SU-DHL-6 (cell line): ENCODE measurements at regions not wholly inside any gene's neighbourhood (a gene's known extent, or its start where the extent isn't known, plus 50 kb on each side); places are given as distances from the start of the nearest gene placed in this dataset.

Experiments
- CTCF ChIP-seq: fragments of 200-600 bp; sonication (generic); IDR thresholded peaks from one replicate; pipeline ENCODE4 v1.5.1; 2017; ENCODE audit warnings: antibody characterized with exemption, mild to moderate bottlenecking, low read length, moderate library complexity; ENCODE audit not compliant: insufficient read depth, poor library complexity, severe bottlenecking
- EZH2phosphoT487 ChIP-seq: fragments of 200-600 bp; sonication (generic), shearing (Covaris generic); conservative IDR thresholded peaks from 2 replicates; pipeline ENCODE4 v1.6.1; 2018; ENCODE audit warnings: mild to moderate bottlenecking, antibody characterized with exemption, low read length, moderate library complexity, mixed read lengths

GRCh38 chr3:43910750-43911149 is 220.0 kb downstream of the ABHD5 start:
- TF ChIP-seq CTCF (no peak), EZH2phosphoT487 (no peak)
